SK-N-SH (cell line): ENCODE measurements at regions not wholly inside any gene's neighbourhood (a gene's known extent, or its start where the extent isn't known, plus 50 kb on each side); places are given as distances from the start of the nearest gene placed in this dataset.

ENCODE experiments used
- CHD2 ChIP-seq: fragments of 150-350 bp; IDR thresholded peaks from 2 replicates; pipeline ENCODE4 v1.6.1; 2018; ENCODE audit warnings: low read length; ENCODE audit not compliant: partially characterized antibody
- EP300 ChIP-seq, 2 experiments: IDR thresholded peaks; 2 replicates each; pipeline versions ENCODE4 v1.4.0 to v1.6.1; 2012; ENCODE audit warnings: borderline replicate concordance in 1 of 2, low read depth in 1 of 2, low read length in 1 of 2
- FOSL2 ChIP-seq: IDR thresholded peaks from 2 replicates; pipeline ENCODE4 v1.4.0; 2012; ENCODE audit warnings: low read depth, mild to moderate bottlenecking, moderate library complexity, borderline replicate concordance
- FOXM1 ChIP-seq: IDR thresholded peaks from 2 replicates; pipeline ENCODE4 v1.4.0; 2012; ENCODE audit warnings: low read depth, mild to moderate bottlenecking
- GABPA ChIP-seq: IDR thresholded peaks from 2 replicates; pipeline ENCODE4 v1.4.0; 2012; ENCODE audit warnings: low read depth, mild to moderate bottlenecking
- GATA2 ChIP-seq: sonication (generic); formaldehyde crosslinking; IDR thresholded peaks from 2 replicates; pipeline ENCODE4 v1.5.0; 2020; ENCODE audit warnings: mild to moderate bottlenecking, missing genetic modification reagents
- POLR2AphosphoS5 ChIP-seq: IDR thresholded peaks from 2 replicates; pipeline ENCODE4 v1.6.1; 2012; ENCODE audit warnings: low read depth, low read length
- SMC3 ChIP-seq: IDR thresholded peaks from 2 replicates; pipeline ENCODE4 v1.6.1; 2012; ENCODE audit warnings: low read depth, low read length, improper control_type of control experiment
- TAF1 ChIP-seq: IDR thresholded peaks from 2 replicates; pipeline ENCODE4 v1.6.1; 2012; ENCODE audit warnings: low read depth, mild to moderate bottlenecking, low read length, moderate library complexity, borderline replicate concordance
- TEAD4 ChIP-seq: IDR thresholded peaks from 2 replicates; pipeline ENCODE4 v1.4.0; 2012; ENCODE audit warnings: mild to moderate bottlenecking, borderline replicate concordance; ENCODE audit not compliant: insufficient read depth
- TF ChIP-seq, protein P1 (sequence below): fragments of 200-600 bp; sonication (generic); IDR thresholded peaks from 2 replicates; pipeline ENCODE4 v1.6.1; 2017; ENCODE audit warnings: antibody characterized with exemption, mild to moderate bottlenecking, moderate library complexity
- TF ChIP-seq, protein P2 (sequence below): IDR thresholded peaks from 2 replicates; pipeline ENCODE4 v1.6.1; 2012; ENCODE audit warnings: mild to moderate bottlenecking, low read depth, low read length, moderate library complexity
- TF ChIP-seq, protein P3 (sequence below): IDR thresholded peaks from 2 replicates; pipeline ENCODE4; 2012
- TF ChIP-seq, protein P4 (sequence below): IDR thresholded peaks from 2 replicates; pipeline ENCODE4 v1.4.0; 2012; ENCODE audit warnings: low read depth

DNA sequence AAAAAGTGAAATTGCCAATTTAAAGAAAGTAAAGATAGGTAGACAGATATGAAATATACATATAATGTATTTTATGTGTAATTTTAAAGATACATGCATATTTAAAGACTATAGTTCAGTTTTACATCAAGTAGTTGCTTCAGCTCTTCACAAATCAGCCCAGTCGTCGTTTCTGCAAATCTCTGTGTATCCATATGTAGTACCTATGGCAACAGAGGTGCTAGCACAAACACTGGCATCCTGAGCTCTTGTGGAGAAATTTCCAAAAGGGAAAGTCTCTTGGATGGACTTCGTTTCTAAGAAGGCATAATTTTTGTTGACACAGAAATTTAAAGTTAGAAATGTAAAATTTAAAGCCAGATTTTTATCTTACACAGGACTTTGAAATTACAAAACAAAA is 1284.7 kb downstream of the ROBO1 start:
- TF ChIP-seq TEAD4 (no peak), FOXM1 (no peak), TAF1 (no peak), FOSL2 (no peak), SMC3 (no peak), CHD2 (no peak), GATA2 (CRISPR knock-in tag) (no peak), POLR2AphosphoS5 (no peak), GABPA (no peak), EP300 (IDR thresholded peaks at IDR 0.05; ENCODE audit: borderline replicate concordance in 1 of 2, low read depth in 1 of 2, low read length in 1 of 2) (no peak)
- TF ChIP-seq, protein P1, sequence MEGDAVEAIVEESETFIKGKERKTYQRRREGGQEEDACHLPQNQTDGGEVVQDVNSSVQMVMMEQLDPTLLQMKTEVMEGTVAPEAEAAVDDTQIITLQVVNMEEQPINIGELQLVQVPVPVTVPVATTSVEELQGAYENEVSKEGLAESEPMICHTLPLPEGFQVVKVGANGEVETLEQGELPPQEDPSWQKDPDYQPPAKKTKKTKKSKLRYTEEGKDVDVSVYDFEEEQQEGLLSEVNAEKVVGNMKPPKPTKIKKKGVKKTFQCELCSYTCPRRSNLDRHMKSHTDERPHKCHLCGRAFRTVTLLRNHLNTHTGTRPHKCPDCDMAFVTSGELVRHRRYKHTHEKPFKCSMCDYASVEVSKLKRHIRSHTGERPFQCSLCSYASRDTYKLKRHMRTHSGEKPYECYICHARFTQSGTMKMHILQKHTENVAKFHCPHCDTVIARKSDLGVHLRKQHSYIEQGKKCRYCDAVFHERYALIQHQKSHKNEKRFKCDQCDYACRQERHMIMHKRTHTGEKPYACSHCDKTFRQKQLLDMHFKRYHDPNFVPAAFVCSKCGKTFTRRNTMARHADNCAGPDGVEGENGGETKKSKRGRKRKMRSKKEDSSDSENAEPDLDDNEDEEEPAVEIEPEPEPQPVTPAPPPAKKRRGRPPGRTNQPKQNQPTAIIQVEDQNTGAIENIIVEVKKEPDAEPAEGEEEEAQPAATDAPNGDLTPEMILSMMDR: no peak
- TF ChIP-seq, protein P2, sequence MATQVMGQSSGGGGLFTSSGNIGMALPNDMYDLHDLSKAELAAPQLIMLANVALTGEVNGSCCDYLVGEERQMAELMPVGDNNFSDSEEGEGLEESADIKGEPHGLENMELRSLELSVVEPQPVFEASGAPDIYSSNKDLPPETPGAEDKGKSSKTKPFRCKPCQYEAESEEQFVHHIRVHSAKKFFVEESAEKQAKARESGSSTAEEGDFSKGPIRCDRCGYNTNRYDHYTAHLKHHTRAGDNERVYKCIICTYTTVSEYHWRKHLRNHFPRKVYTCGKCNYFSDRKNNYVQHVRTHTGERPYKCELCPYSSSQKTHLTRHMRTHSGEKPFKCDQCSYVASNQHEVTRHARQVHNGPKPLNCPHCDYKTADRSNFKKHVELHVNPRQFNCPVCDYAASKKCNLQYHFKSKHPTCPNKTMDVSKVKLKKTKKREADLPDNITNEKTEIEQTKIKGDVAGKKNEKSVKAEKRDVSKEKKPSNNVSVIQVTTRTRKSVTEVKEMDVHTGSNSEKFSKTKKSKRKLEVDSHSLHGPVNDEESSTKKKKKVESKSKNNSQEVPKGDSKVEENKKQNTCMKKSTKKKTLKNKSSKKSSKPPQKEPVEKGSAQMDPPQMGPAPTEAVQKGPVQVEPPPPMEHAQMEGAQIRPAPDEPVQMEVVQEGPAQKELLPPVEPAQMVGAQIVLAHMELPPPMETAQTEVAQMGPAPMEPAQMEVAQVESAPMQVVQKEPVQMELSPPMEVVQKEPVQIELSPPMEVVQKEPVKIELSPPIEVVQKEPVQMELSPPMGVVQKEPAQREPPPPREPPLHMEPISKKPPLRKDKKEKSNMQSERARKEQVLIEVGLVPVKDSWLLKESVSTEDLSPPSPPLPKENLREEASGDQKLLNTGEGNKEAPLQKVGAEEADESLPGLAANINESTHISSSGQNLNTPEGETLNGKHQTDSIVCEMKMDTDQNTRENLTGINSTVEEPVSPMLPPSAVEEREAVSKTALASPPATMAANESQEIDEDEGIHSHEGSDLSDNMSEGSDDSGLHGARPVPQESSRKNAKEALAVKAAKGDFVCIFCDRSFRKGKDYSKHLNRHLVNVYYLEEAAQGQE: no peak
- TF ChIP-seq, protein P3, sequence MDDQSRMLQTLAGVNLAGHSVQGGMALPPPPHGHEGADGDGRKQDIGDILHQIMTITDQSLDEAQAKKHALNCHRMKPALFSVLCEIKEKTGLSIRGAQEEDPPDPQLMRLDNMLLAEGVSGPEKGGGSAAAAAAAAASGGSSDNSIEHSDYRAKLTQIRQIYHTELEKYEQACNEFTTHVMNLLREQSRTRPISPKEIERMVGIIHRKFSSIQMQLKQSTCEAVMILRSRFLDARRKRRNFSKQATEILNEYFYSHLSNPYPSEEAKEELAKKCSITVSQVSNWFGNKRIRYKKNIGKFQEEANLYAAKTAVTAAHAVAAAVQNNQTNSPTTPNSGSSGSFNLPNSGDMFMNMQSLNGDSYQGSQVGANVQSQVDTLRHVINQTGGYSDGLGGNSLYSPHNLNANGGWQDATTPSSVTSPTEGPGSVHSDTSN: no peak
- TF ChIP-seq, protein P4, sequence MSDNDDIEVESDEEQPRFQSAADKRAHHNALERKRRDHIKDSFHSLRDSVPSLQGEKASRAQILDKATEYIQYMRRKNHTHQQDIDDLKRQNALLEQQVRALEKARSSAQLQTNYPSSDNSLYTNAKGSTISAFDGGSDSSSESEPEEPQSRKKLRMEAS: no peak
